OCI-LY3 (cell line): ENCODE measurements at regions not wholly inside any gene's neighbourhood (a gene's known extent, or its start where the extent isn't known, plus 50 kb on each side); places are given as distances from the start of the nearest gene placed in this dataset.

Experiments used
- CTCF ChIP-seq: fragments of 200-600, 300-600 bp; sonication (generic); IDR thresholded peaks from 2 replicates; pipeline ENCODE4 v1.5.1; 2014; ENCODE audit warnings: antibody characterized with exemption, low read length, low read depth
- EZH2phosphoT487 ChIP-seq: fragments of 200-600 bp; shearing (Covaris generic); IDR thresholded peaks from 2 replicates; pipeline ENCODE4 v1.6.1; 2018; ENCODE audit warnings: antibody characterized with exemption, mixed run types, low read depth

- TF ChIP-seq CTCF (no peak), EZH2phosphoT487 (no peak)
Measured at GRCh38 chr1:204751480-204751879, 65.9 kb upstream of the LRRN2 start.
